ENCODE measurements at regions not wholly inside any gene's neighbourhood (a gene's known extent, or its start where the extent isn't known, plus 50 kb on each side); places are given as distances from the start of the nearest gene placed in this dataset.
"Not testable (repeated sequence)": the region's sequence is repeated elsewhere in the genome, so short reads cannot be mapped to it uniquely, and the experiment has no call there.

DNA sequence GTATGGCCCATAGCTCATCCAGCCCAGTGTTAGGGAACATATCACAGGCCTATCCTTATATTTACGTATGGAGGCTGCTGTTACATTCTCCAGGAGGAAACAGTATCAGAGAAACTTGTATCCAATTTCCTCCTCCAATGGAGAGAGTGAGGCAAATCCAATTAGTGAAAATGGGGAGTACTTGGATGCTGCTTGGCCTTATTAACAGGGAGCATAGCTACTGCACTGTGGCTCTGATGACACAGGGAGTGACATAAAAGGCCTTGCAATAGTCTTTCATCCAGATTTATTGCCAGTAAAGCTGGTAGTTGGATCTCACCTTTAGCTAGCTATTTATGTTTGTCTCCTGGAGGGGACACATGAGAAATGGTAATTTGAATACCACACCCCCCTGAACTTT, 313.2 kb upstream of the MTPN start:
- DNase-seq (ENCODE audit: low read depth): no peak
- no peak overlapping the region for H3K4me3 ChIP-seq (ENCODE audit: low read depth, low read length)
- TF ChIP-seq, protein P1, sequence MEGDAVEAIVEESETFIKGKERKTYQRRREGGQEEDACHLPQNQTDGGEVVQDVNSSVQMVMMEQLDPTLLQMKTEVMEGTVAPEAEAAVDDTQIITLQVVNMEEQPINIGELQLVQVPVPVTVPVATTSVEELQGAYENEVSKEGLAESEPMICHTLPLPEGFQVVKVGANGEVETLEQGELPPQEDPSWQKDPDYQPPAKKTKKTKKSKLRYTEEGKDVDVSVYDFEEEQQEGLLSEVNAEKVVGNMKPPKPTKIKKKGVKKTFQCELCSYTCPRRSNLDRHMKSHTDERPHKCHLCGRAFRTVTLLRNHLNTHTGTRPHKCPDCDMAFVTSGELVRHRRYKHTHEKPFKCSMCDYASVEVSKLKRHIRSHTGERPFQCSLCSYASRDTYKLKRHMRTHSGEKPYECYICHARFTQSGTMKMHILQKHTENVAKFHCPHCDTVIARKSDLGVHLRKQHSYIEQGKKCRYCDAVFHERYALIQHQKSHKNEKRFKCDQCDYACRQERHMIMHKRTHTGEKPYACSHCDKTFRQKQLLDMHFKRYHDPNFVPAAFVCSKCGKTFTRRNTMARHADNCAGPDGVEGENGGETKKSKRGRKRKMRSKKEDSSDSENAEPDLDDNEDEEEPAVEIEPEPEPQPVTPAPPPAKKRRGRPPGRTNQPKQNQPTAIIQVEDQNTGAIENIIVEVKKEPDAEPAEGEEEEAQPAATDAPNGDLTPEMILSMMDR (IDR thresholded peaks at IDR 0.05; ENCODE audit: insufficient read depth, low read length): no peak

DNA sequence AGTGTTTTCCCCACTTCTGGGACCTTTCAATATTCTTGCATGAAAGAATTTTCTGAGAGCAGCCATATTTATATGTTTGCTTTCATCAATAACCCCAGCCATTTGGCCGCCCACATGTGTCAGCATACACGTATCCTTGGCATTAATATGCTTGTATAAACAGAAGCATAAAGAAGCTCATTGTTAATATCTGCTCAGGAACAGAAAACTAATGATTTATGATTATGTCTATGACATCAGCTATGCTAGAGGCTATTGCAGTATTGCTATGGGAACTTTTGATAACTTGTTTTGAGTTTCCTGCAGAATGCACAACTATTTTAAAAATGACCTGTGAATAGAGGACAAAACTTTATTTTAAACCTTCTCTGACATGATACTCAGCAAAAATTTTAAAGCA, 300.9 kb upstream of the MTPN start:
- TF ChIP-seq, protein P1 (IDR thresholded peaks at IDR 0.05; ENCODE audit: insufficient read depth, low read length): no peak
- DNase-seq (ENCODE audit: low read depth): no peak
- H3K4me3 ChIP-seq (ENCODE audit: low read depth, low read length): no peak overlapping the region

DNA sequence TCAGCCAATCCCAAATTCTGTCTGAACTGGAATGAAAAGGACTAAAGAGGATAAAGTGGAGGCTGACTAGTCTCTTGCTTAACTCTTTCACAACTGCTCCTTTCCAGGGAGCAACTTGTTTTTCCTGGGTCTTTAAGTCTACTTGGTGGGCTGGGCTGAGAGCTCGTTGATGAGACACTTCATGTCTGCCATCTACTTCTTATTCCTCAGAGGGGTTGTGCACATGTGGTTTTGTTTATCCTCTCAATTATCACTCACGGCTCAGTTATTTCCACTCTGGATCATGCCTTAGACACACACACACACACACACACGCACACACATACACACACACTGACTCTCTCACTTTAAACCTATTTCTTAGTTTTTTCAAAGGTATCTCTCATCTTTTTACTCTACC, 298.6 kb upstream of the MTPN start:
- no peak for DNase-seq (ENCODE audit: low read depth)
- no peak overlapping the region for H3K4me3 ChIP-seq (ENCODE audit: low read depth, low read length)
- TF ChIP-seq, protein P1 (IDR thresholded peaks at IDR 0.05; ENCODE audit: insufficient read depth, low read length): no peak

DNA sequence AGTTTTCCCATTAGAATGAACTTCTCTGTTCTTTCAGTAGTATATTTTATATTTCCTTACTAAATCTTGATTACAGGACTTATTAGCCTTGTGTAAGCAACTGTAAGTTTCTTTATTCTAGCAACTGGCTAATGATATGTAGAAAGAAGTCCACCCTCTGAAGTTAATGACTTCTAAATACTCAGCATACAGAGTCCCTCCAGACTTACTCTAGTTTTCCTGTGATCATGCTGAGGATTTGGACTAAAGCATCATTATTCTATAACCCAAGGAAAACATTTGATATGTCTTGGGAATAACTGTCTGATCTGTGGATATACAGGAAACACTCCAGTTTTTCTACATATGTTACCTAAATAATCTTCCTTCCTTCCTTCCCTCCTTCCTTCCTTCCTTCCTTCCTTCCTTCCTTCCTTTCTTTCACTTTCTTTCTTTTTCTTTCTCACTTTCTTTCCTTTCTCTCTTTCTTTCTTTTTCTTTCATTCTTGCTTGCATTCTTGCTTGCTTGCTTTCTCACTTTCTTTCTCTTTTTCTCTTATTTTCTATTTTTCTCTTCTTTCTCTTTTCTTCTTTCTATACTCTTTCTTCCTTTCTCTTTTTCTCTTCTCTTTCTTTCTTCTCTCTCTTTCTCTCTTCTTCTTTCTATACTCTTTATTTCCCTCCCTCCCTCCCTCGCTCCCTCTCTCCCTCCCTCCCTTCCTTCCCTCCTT, 297.6 kb upstream of the MTPN start:
- no peak for DNase-seq (ENCODE audit: low read depth)
- no peak overlapping the region for H3K4me3 ChIP-seq (ENCODE audit: low read depth, low read length)
- TF ChIP-seq, protein P1 (IDR thresholded peaks at IDR 0.05; ENCODE audit: insufficient read depth, low read length): no peak

DNA sequence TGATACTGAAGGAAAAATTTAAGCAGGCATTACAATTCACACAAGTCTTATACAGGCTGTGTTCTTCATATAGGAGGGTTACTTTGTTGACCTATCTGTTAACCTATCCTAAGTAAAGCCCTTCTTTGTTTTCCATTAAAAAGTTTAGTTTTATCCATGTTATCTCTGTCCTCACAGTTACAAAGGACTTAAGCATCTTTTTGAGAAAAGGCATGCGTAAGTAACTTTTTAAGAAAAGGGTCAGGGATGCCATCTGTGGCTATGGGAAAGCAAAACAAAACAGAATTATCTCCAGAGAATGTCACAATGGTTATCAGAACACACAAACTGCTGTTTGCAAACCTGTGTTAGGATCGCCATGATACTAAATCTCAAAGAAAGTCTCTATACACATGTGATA, 295.8 kb upstream of the MTPN start:
- TF ChIP-seq, protein P1 (IDR thresholded peaks at IDR 0.05; ENCODE audit: insufficient read depth, low read length): no peak
- no peak overlapping the region for H3K4me3 ChIP-seq (ENCODE audit: low read depth, low read length)
- no peak for DNase-seq (ENCODE audit: low read depth)

DNA sequence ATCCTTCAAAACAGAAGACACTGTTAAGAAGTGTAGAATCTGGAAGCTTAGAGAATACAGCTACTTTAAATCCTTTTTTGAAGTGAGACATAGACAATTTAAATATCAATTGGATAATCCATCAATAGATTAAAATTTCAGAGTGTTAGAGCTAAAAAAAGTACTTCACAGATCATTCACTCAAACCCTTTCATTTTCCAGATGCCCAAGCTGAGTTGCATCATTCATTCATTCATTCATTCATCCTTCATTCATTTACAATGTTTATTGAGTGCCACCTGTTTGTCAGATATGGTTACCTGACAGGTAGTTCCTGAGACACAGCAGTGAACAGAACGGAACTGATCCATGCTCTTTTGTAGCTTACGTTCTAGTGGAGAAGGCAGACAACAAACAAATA, 290.7 kb upstream of the MTPN start:
- no peak overlapping the region for H3K4me3 ChIP-seq (ENCODE audit: low read depth, low read length)
- DNase-seq (ENCODE audit: low read depth): no peak
- TF ChIP-seq, protein P1 (IDR thresholded peaks at IDR 0.05; ENCODE audit: insufficient read depth, low read length): no peak

GRCh38 chr7:136266457-136266856, 289.3 kb upstream of the MTPN start:
- no peak for DNase-seq (ENCODE audit: low read depth)
- TF ChIP-seq, protein P1 (IDR thresholded peaks at IDR 0.05; ENCODE audit: insufficient read depth, low read length): no peak
- no peak overlapping the region for H3K4me3 ChIP-seq (ENCODE audit: low read depth, low read length)

DNA sequence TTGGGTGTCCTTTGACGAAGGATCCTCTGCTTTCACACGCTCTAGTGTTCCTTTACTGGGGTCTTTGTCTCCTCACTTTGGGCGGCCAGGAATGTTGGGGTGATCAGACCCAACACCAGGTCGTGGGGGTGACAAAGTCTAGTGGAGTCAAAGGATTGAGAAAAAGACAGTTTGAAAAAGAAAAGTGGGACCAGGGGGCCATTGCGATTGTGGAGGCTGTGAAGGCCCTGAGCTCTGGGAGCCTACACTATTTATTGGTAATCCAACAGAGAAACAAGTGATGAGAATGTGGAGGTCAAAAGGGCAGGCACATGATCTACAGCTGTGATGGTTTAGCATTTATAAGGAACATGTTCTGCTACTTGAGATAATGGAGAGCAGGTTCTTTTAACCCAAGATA, 287.1 kb upstream of the MTPN start:
- DNase-seq (ENCODE audit: low read depth); H3K4me3 ChIP-seq (ENCODE audit: low read depth, low read length): not testable (repeated sequence)

DNA sequence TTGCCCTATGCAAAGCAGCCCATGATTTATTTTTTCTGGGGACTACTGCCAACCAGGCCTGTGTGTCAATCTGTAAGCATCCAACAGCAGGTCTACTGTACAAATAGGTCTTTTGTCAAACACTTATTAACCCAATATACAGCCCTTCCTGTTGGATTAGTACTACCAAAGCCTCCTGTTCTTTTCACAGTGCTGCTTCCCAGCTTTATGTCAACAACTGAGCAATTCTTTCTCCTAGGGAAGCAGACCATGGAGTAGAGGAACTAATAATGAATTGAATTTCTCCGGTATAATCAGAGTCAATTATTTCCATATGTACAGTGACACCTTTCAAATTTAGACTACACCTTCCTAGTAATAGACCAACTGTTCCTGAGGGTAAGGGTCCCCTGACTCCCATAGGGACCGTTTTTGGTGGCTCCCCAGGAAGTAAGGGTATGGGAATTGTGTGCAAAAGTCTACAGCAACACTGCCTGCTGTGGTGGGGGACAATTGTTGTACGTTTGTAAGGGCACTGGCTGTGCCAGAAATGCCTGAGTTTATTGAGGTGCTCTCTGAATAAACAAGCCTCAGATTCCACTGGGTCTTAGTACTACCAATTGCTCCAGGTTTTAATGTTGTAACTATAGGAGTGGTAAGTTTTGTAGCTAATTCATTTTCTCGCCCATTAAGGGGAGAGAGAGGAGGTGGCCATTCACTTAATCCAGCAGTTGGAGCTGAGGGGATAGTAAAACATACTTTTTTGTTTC, 286.1 kb upstream of the MTPN start:
- H3K4me3 ChIP-seq (ENCODE audit: low read depth, low read length); DNase-seq (ENCODE audit: low read depth): not testable (repeated sequence)

- not testable (repeated sequence) for H3K4me3 ChIP-seq (ENCODE audit: low read depth, low read length); DNase-seq (ENCODE audit: low read depth)
Measured at GRCh38 chr7:136260591-136260990, 283.4 kb upstream of the MTPN start.

Data from fibroblast of the aortic adventitia (primary cell).